DOHH2 (cell line): ENCODE measurements at regions not wholly inside any gene's neighbourhood (a gene's known extent, or its start where the extent isn't known, plus 50 kb on each side); places are given as distances from the start of the nearest gene placed in this dataset.

Experiments
- H3F3A ChIP-seq: fragments of 200-600 bp; sonication (generic), shearing (Covaris generic); 2 replicates; pipeline ENCODE4 v1.6.0; 2016; ENCODE audit warnings: antibody characterized with exemption, mild to moderate bottlenecking; ENCODE audit not compliant: control insufficient read depth, insufficient read depth
- H3K27ac ChIP-seq: fragments of 200-600 bp; sonication (generic); 2 replicates; pipeline ENCODE4 v1.5.1; 2014; ENCODE audit warnings: low read depth, mild to moderate bottlenecking, low read length, moderate library complexity
- H3K27me3 ChIP-seq: fragments of 200-600 bp; sonication (generic); 2 replicates; pipeline ENCODE4 v1.6.1; 2014; ENCODE audit warnings: mild to moderate bottlenecking, low read length, mixed read lengths; ENCODE audit not compliant: control insufficient read depth
- H3K36me3 ChIP-seq: fragments of 200-600 bp; sonication (generic); 2 replicates; pipeline ENCODE4 v1.6.1; 2014; ENCODE audit warnings: mild to moderate bottlenecking, low read length, moderate library complexity, mixed read lengths; ENCODE audit not compliant: control insufficient read depth
- H3K4me1 ChIP-seq: fragments of 200-600 bp; sonication (generic); 2 replicates; pipeline ENCODE4 v1.6.1; 2014; ENCODE audit warnings: mild to moderate bottlenecking, low read length, mixed read lengths; ENCODE audit not compliant: control insufficient read depth
- H3K4me2 ChIP-seq: fragments of 200-600 bp; sonication (generic); 2 replicates; pipeline ENCODE4 v1.6.0; 2014; ENCODE audit warnings: mild to moderate bottlenecking, low read length, moderate library complexity
- H3K4me3 ChIP-seq: fragments of 200-600 bp; sonication (generic); 2 replicates; pipeline ENCODE4 v1.5.1; 2014; ENCODE audit warnings: mild to moderate bottlenecking, low read length, mixed read lengths
- H3K79me2 ChIP-seq: fragments of 200-600 bp; sonication (generic); 2 replicates; pipeline ENCODE4 v1.6.1; 2014; ENCODE audit warnings: mild to moderate bottlenecking, low read length, mixed read lengths; ENCODE audit not compliant: control insufficient read depth
- H3K9me2 ChIP-seq: fragments of 200-600 bp; sonication (generic); replicated peaks from 2 replicates; pipeline ENCODE4 v1.6.1; 2014; ENCODE audit warnings: mild to moderate bottlenecking, low read length, mixed read lengths; ENCODE audit not compliant: control insufficient read depth
- H3K9me3 ChIP-seq: fragments of 200-600 bp; sonication (generic); 2 replicates; pipeline ENCODE4 v1.6.1; 2014; ENCODE audit warnings: antibody characterized with exemption, low read length, mixed read lengths; ENCODE audit not compliant: control insufficient read depth, insufficient read depth
- H4K20me1 ChIP-seq: fragments of 200-600 bp; sonication (generic); 2 replicates; pipeline ENCODE4 v1.6.0; 2014; ENCODE audit warnings: low read depth, mild to moderate bottlenecking, antibody characterized with exemption, low read length, moderate library complexity; ENCODE audit not compliant: control insufficient read depth, insufficient read depth
- CTCF ChIP-seq: fragments of 200-600 bp; sonication (generic); IDR thresholded peaks from one replicate; pipeline ENCODE4 v1.5.1; 2014; ENCODE audit warnings: antibody characterized with exemption, mild to moderate bottlenecking, low read depth, low read length; ENCODE audit not compliant: poor library complexity, severe bottlenecking
- EZH2phosphoT487 ChIP-seq: fragments of 200-600 bp; sonication (generic); IDR thresholded peaks from 2 replicates; pipeline ENCODE4 v1.6.1; 2017; ENCODE audit warnings: borderline replicate concordance, mild to moderate bottlenecking, antibody characterized with exemption, low read length, moderate library complexity, mixed read lengths

GRCh38 chr6:103729658-103730057 lies 1130.1 kb downstream of the HACE1 start:
- TF ChIP-seq EZH2phosphoT487: no peak
- TF ChIP-seq CTCF: no peak
- Histone ChIP-seq H3K4me2 (no peak overlapping the region), H3F3A (no peaks in the 10 kb centered on the region), H3K27me3 (no peaks in the 10 kb centered on the region), H3K9me2 (no peaks in the 10 kb centered on the region), H3K4me1 (no peaks in the 10 kb centered on the region), H3K36me3 (no peaks in the 10 kb centered on the region), H3K27ac (no peak overlapping the region), H3K79me2 (no peaks in the 10 kb centered on the region), H3K4me3 (no peak overlapping the region), H4K20me1 (no peaks in the 10 kb centered on the region), H3K9me3 (no peaks in the 10 kb centered on the region)

- no peaks in the 10 kb centered on the region; the same call in 1 of the 2 replicates for H3K9me2 ChIP-seq
- H3K4me2 ChIP-seq: no peak overlapping the region
- no peaks in the 10 kb centered on the region for H3K36me3 ChIP-seq
- no peaks in the 10 kb centered on the region for H3K9me3 ChIP-seq
- no peak overlapping the region for H3K4me3 ChIP-seq
- TF ChIP-seq CTCF (no peak), EZH2phosphoT487 (no peak)
- H3K27me3 ChIP-seq: no peaks in the 10 kb centered on the region
- no peaks in the 10 kb centered on the region for H4K20me1 ChIP-seq
- H3K27ac ChIP-seq: no peak overlapping the region
- H3K79me2 ChIP-seq: no peaks in the 10 kb centered on the region
- H3F3A ChIP-seq: no peaks in the 10 kb centered on the region
- H3K4me1 ChIP-seq: no peaks in the 10 kb centered on the region
Observed at GRCh38 chr6:103723438-103724322, 1136.0 kb downstream of the HACE1 start.

- Histone ChIP-seq H3K4me1 (no peaks in the 10 kb centered on the region), H3K4me2 (no peak overlapping the region), H3K36me3 (no peaks in the 10 kb centered on the region), H3K9me3 (no peaks in the 10 kb centered on the region), H4K20me1 (no peaks in the 10 kb centered on the region), H3K79me2 (no peaks in the 10 kb centered on the region), H3K4me3 (no peak overlapping the region), H3K9me2 (no peaks in the 10 kb centered on the region; the same call in 1 of the 2 replicates), H3F3A (no peaks in the 10 kb centered on the region), H3K27me3 (no peaks in the 10 kb centered on the region), H3K27ac (no peak overlapping the region)
- TF ChIP-seq EZH2phosphoT487 (no peak), CTCF (no peak)
Observed at GRCh38 chr6:103722683-103723082, 1137.0 kb downstream of the HACE1 start.
